GM23248 (cell line): ENCODE measurements at regions not wholly inside any gene's neighbourhood (a gene's known extent, or its start where the extent isn't known, plus 50 kb on each side); places are given as distances from the start of the nearest gene placed in this dataset.

ENCODE experiments used
- EZH2 ChIP-seq: fragments of 200-600 bp; sonication (generic); IDR thresholded peaks from 2 replicates; pipeline ENCODE4 v1.6.1; 2018; ENCODE audit warnings: antibody characterized with exemption, mild to moderate bottlenecking; ENCODE audit not compliant: insufficient read depth, poor library complexity, severe bottlenecking
- EZH2phosphoT487 ChIP-seq: fragments of 200-600 bp; sonication (generic); IDR thresholded peaks from 2 replicates; pipeline ENCODE4 v1.6.1; 2018; ENCODE audit warnings: antibody characterized with exemption, moderate library complexity, mild to moderate bottlenecking, low read depth; ENCODE audit not compliant: insufficient read depth

- TF ChIP-seq EZH2, result no peak
- TF ChIP-seq EZH2phosphoT487, result no peak
Measured at GRCh38 chr6:66369407-66369806, 662.4 kb upstream of the EYS start.
